Glomerular visceral epithelial cell (primary cell): ENCODE measurements at regions not wholly inside any gene's neighbourhood (a gene's known extent, or its start where the extent isn't known, plus 50 kb on each side); places are given as distances from the start of the nearest gene placed in this dataset.
"Not testable (repeated sequence)": the region's sequence is repeated elsewhere in the genome, so short reads cannot be mapped to it uniquely, and the experiment has no call there.

ENCODE experiments used
- DNase-seq: peaks from one replicate; pipeline ENCODE4 v3.0.0-alpha.2; 2016; ENCODE audit errors: extremely low spot score

- no peak for DNase-seq
Observed at GRCh38 chr13:88424463-88424862, 753.3 kb downstream of the SLITRK5 start.

GRCh38 chr13:88426661-88427060 lies 755.5 kb downstream of the SLITRK5 start:
- DNase-seq, result no peak

- DNase-seq, result no peak
Observed at GRCh38 chr13:88429862-88430261, 758.7 kb downstream of the SLITRK5 start.

GRCh38 chr13:88434953-88435352 lies 763.8 kb downstream of the SLITRK5 start:
- DNase-seq, result no peak

GRCh38 chr13:88436974-88437373 lies 765.8 kb downstream of the SLITRK5 start:
- no peak for DNase-seq

- no peak for DNase-seq
Observed at GRCh38 chr13:88450515-88450914, 779.3 kb downstream of the SLITRK5 start.

GRCh38 chr13:88456151-88456550 lies 785.0 kb downstream of the SLITRK5 start:
- no peak for DNase-seq

GRCh38 chr13:88459331-88459730 lies 788.2 kb downstream of the SLITRK5 start:
- DNase-seq, result no peak

- DNase-seq, result no peak
Observed at GRCh38 chr13:88461272-88462009, 790.3 kb downstream of the SLITRK5 start.

GRCh38 chr13:88464851-88465250 lies 793.7 kb downstream of the SLITRK5 start:
- DNase-seq, result no peak

- no peak for DNase-seq
Observed at GRCh38 chr13:88472316-88472715, 801.1 kb downstream of the SLITRK5 start.

- no peak for DNase-seq
Observed at GRCh38 chr13:88483202-88483601, 812.0 kb downstream of the SLITRK5 start.

- DNase-seq, result no peak
Observed at GRCh38 chr13:88507909-88508308, 836.7 kb downstream of the SLITRK5 start.

- DNase-seq, result not testable (repeated sequence)
Observed at GRCh38 chr13:88512993-88513392, 841.8 kb downstream of the SLITRK5 start.

GRCh38 chr13:88526186-88526852 lies 855.1 kb downstream of the SLITRK5 start:
- DNase-seq, result no peak

GRCh38 chr13:88526853-88527215 lies 855.7 kb downstream of the SLITRK5 start:
- no peak for DNase-seq

GRCh38 chr13:88541994-88542393 lies 870.8 kb downstream of the SLITRK5 start:
- no peak for DNase-seq

GRCh38 chr13:88544836-88545235 lies 873.7 kb downstream of the SLITRK5 start:
- DNase-seq, result no peak

GRCh38 chr13:88552966-88553365 lies 881.8 kb downstream of the SLITRK5 start:
- no peak for DNase-seq

GRCh38 chr13:88565566-88565965 lies 894.4 kb downstream of the SLITRK5 start:
- DNase-seq, result no peak

- no peak for DNase-seq
Observed at GRCh38 chr13:88585861-88586260, 914.7 kb downstream of the SLITRK5 start.

- DNase-seq, result peak; percentile 11
Observed at GRCh38 chr13:88586263-88586662, 915.1 kb downstream of the SLITRK5 start.

- DNase-seq, result no peak
Observed at GRCh38 chr13:88590574-88590973, 919.4 kb downstream of the SLITRK5 start.

GRCh38 chr13:88592105-88592504 lies 920.9 kb downstream of the SLITRK5 start:
- DNase-seq, result no peak
